ENCODE measurements at regions not wholly inside any gene's neighbourhood (a gene's known extent, or its start where the extent isn't known, plus 50 kb on each side); places are given as distances from the start of the nearest gene placed in this dataset.

- TF ChIP-seq CTCF (IDR thresholded peaks at IDR 0.05; ENCODE audit: low read depth, low read length), result no peak
- no peak for TF ChIP-seq POLR2A (IDR thresholded peaks at IDR 0.05; ENCODE audit: extremely low read depth, insufficient read length)
- TF ChIP-seq MYC (IDR thresholded peaks at IDR 0.05; ENCODE audit: low read depth, low read length), result no peak
- no peak for TF ChIP-seq MAX (IDR thresholded peaks at IDR 0.05; ENCODE audit: low read depth, low read length)
Measured at GRCh38 chr11:129592191-129592590, 216.5 kb downstream of the BARX2 start.

Measured in NB4 (cell line).